Renal cortical epithelial cell (primary cell): ENCODE measurements at regions not wholly inside any gene's neighbourhood (a gene's known extent, or its start where the extent isn't known, plus 50 kb on each side); places are given as distances from the start of the nearest gene placed in this dataset.
"Not testable (repeated sequence)": the region's sequence is repeated elsewhere in the genome, so short reads cannot be mapped to it uniquely, and the experiment has no call there.

Experiments used
- DNase-seq: peaks from one replicate; pipeline ENCODE4 v3.0.0-alpha.2; 2011; ENCODE audit warnings: low read depth

DNA sequence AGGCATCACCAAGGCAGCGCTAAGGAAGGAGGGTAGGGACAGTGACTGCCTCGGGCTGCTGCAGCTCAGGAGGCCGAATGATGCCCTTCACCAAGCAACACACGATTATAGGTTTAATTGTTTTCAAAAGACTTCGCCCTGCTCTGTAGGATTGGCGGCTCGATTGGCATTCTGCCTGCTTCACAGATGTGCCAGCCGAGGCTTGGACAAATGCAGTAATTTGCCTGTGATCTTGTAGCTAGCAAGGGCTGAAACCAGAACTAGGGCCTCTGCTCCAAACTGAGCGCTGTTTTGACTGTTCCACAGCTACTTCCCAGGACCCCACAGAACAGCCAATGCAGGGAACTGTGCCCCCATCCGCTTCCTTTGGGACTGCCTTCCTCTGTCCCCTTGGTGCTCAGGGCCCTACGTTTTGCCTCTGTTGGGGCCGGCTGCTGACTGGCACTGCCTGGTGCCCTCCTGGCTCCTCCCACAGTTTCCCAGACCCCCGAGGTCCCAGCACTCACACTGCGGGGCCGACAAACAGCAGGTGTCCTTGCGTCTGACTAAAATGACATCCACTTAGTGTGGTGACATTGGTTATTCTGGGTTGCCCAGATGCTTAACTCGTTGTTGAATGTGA lies 62.6 kb upstream of the EN2 start:
- DNase-seq: no peak

DNA sequence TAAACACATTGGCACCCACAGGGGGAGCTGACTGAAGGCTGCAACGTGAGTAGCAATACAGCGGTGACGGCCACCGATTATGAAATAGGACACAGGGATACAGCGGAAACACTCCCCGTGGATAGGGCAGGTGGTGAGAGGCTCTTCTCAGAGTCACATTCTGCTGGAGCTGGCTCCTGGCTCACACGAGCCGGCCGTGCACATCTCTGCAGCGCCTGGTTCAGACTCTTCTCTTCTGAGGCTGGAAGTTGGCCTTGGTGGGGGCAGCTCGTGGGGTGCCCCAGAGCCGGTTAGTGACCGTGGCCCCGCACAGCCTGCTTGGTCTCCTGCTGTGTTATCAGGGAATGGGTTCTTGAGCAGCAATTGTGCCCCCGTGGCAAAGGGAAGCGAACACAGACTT lies 61.3 kb upstream of the EN2 start:
- no peak for DNase-seq

DNA sequence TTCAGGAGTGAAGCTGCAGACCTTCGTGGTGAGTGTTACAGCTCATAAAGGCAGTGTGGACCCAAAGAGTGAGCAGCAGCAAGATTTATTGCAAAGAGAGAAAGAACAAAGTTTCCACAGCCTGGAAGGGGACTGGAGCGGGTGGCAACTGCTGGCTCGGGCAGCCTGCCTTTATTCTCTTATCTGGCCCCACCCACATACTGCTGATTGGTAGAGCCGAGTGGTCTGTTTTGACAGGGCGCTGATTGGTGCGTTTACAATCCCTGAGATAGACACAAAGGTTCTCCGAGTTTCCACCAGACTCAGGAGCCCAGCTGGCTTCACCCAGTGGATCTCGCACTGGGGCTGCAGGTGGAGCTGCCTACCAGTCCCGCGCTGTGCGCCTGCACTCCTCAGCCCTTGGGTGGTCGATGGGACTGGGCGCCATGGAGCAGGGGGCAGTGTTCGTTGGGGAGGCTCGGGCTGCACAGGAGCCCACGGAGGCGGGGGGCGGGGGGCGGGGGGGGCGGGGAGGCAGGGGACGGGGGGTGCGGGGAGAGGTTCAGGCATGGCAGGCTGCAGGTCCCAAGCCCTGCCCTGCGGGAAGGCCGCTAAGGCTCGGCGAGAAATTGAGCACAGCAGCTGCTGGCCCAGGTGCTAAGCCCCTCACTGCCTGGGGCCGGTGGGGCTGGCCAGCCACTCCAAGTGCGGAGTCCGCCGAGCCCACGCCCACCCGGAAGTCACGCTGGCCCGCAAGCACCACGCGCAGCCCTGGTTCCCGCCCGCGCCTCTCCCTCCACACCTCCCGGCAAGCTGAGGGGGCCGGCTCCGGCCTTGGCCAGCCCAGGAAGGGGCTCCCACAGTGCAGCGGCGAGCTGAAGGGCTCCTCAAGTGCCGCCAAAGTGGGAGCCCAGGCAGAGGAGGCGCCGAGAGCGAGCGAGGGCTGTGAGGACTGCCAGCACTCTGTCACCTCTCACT lies 59.9 kb upstream of the EN2 start:
- not testable (repeated sequence) for DNase-seq

DNA sequence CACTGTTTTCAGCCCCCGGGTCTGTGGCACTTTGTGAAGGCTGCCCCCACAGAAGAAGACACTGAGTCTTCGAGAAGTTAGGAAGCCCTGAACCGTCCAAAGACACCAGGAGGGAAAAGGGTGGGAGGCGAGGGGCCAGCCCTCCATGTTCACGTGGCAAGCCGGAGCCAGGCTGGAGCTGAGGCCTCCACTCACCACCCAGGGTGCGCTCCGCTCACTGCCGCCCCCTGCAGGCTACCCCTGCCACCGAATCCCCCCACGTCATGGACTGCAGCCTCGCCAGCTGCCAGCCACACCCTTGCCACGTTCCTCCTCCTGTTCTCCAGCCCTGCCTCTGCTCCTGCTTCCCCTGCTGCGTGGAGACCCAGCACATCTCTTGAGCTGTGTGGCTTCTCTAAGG lies 59.0 kb upstream of the EN2 start:
- no peak for DNase-seq

DNA sequence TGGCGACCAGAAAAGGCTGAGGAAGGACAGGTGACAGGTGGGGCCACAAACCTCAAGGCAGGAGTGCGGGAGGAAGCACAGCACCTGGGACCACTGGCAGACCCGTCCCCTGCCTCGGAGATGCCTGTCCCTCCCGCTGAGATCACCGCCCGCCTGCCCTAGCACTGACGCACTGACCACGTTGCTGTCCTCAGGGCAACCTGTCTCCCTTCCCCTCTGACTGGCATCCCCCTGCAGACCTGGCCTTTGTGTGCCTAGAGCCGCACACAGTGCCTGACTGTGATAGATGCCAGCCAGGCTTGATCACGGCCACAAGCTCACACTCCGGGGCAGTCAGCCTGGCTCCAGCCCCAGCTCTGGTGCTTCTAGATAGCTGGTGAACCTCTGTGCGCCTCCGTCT lies 58.4 kb upstream of the EN2 start:
- no peak for DNase-seq

DNA sequence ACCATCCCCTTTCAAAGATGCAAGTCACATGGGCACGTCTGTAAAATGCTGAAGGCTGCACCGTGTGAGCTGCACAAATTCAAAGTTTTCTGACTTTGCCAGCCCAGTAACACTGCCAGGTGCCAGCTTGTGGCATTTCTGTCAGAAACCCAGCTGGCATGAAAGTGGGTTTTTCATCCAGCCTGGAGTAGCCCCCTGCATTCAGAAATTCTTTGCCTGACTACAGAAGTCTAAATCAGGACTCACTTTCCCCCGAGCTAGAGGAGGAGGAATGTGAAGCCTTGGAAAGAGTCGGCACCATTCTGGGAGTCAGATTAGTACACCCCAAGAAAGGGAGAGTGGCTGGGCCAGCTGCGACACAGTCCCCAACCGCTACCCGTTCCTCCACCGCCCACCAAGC lies 56.7 kb upstream of the EN2 start:
- no peak for DNase-seq

DNA sequence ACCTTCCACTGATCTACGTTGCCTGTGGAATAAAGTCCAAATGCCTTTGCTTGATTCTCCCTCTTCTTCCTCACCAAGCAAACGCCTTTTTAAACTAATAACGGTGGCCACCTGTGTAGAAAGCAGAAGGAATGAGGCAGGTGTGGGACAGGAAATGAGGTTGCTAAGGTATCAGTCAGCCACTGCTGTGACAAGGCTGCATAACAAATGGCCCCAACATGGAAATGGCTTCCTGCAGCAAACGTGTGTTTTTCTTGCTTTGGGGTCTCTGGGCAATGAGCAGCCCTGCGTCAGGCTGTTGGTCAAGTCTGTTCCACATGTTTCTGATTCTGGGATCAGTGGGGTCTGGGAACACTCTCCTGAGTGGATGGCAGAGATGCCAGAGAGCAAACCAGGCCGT lies 56.0 kb upstream of the EN2 start:
- DNase-seq: no peak

DNA sequence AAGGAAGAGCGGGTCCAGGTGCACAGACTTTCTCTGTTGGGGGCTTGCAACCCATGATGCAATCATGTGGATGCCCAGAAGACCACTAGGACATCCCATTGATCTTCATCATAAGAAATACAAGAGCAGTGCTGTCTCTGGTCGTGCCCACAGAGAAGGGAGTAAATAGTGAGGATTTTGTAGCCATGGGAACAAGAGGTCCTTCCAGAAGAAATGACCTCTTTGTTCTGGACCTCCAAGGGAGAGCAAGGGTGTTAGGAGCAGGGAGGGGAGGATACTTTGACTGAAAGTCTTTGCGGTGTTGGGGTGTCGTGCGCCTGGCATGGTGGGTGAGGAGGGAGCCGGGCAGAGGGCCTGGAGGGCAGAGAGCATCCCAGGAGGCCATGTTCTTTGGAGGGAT lies 55.0 kb upstream of the EN2 start:
- DNase-seq: no peak

DNA sequence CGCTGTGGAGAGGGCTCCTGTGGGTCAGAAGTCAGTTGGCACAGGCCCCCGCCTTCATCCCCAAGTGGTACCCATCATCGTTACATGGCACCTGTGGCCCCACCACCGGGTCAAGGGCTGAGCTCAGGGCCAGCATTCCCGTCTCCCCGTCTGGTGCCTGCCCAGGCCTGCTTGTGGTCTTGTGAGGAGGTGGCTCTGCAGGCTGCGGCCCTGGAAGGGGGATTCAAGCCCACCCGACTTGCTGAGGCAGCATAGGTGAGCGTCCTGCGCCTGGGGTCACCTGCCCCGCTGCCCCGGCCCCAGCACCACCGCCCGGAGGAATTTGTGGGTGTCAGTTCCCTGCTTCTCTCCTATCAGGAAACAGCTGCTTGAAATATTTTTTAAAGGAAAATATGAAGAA lies 53.0 kb upstream of the EN2 start:
- DNase-seq: no peak

DNA sequence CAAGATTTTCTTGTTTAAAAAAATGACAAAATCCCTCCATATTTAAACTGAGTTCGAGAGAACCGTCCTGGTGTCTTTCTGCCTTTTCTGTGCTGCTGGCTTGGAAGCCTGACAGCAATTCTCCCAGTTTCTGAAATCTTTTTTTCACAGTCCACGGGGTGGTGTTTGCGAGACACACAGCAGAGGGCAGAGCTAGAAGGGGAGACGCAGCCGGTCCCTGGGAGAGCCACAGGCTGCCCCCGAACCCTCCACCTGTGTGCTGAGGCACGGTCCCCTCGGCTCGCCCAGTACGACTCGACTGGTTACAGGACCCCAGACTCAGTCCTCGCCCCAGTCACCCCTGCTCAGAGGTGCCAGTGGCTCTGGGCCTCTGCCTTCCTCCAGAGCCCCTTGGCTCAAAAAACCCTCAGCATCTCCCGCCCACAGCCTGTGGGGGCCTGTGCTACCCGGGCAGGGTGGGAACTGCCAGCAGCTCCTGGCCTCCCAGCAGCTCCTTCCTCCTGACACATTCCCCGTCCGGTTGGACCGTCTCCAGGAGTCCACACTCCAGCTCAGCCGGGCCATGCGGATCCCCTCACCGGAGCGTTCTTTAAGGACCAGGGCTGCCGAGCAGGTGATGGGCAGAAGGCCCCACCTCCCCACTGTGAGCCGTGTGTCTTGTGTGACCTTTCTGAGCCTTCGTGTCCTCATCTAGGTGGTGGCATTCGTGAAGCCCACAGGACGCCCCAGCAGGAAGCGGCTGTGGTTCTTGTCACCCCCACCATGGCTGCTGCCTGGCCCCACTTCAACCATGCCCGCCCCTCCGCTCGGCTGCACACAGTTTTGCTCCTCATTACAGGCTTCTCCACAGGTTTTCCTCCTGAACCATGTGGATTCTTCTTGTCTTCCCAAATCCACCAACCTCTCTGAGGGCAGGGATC lies 52.3 kb upstream of the EN2 start:
- DNase-seq: no peak

DNA sequence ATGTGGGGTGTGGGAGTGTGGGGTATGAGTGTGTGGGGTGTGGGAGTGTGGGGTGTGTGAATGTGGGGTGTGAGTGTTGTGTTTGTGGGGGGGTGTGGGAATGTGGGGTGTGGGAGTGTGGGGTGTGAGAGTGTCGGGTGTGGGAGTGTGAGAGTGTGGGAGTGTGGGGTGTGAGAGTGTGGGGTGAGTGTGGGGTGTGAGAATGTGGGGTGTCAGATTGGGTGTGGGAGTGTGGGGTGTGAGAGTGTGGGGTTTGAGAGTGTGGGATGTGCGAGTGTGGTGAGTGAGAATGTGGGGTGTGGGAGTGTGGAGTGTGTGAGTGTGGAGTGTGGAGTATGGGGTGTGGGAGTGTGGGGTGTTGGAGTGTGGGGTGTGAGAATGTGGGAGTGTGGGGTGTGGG lies 50.1 kb upstream of the EN2 start:
- no peak for DNase-seq
